ENCODE measurements at regions not wholly inside any gene's neighbourhood (a gene's known extent, or its start where the extent isn't known, plus 50 kb on each side); places are given as distances from the start of the nearest gene placed in this dataset.
"Not testable (repeated sequence)": the region's sequence is repeated elsewhere in the genome, so short reads cannot be mapped to it uniquely, and the experiment has no call there.

DNA sequence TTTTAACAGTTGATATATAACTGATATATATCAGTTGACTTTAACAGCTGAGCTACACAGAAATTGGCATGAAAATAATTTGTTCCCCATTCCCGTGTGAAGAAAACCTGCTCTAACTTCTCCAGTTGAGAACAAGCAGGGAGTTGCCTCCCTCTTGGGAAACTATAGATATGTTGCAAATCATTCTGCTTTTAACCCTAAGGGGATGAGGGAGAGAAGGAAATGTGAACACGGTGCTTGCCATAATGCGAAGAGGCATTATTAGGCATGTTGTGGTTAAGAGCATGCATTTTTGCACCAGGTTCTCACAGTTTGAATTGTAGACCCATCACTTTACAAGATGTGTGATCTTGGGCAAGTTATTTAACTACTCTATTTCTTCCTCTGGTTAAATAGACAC is 453.7 kb downstream of the TENT5A start:
- no peaks in the 10 kb centered on the region for H3K36me3 ChIP-seq (ENCODE audit: insufficient read depth, low read length)
- H3K27me3 ChIP-seq (ENCODE audit: insufficient read depth, low read length): no peaks in the 10 kb centered on the region
- H3K9me3 ChIP-seq (ENCODE audit: insufficient read depth, low read depth, low read length): no peaks in the 10 kb centered on the region
- H3K4me1 ChIP-seq (ENCODE audit: insufficient read depth, low read length): no peaks in the 10 kb centered on the region
- no peak overlapping the region for H3K27ac ChIP-seq (ENCODE audit: low read depth, low read length)
- 94% methylated on average over 3 of the region's 3 CpGs for WGBS
- H3K4me3 ChIP-seq (ENCODE audit: low read length): no peak overlapping the region
- no peak overlapping the region for H3K9ac ChIP-seq (ENCODE audit: low read depth, low read length)

DNA sequence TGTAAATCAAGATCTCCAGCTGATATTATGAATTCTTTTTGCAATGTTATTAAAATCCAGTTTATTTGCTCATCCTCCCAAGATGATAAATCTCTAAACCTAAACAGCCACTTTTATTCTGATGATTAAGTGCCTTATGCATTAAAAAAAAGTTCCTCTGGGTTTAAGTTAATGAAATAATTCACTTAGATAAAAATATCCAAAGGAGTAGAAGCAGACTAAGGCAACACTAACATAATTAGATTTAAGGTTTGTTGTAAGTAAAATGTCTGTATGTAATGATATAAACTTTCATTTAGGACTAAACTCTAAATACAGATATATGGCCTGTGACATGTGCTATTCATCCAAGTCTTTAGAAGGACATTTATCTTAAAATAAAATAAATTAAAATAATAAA is 457.2 kb downstream of the TENT5A start:
- no peaks in the 10 kb centered on the region for H3K27me3 ChIP-seq (ENCODE audit: insufficient read depth, low read length)
- no peak overlapping the region for H3K27ac ChIP-seq (ENCODE audit: low read depth, low read length)
- no peak overlapping the region for H3K4me3 ChIP-seq (ENCODE audit: low read length)
- no peaks in the 10 kb centered on the region for H3K9me3 ChIP-seq (ENCODE audit: insufficient read depth, low read depth, low read length)
- no peaks in the 10 kb centered on the region for H3K4me1 ChIP-seq (ENCODE audit: insufficient read depth, low read length)
- H3K36me3 ChIP-seq (ENCODE audit: insufficient read depth, low read length): no peaks in the 10 kb centered on the region
- H3K9ac ChIP-seq (ENCODE audit: low read depth, low read length): no peak overlapping the region

DNA sequence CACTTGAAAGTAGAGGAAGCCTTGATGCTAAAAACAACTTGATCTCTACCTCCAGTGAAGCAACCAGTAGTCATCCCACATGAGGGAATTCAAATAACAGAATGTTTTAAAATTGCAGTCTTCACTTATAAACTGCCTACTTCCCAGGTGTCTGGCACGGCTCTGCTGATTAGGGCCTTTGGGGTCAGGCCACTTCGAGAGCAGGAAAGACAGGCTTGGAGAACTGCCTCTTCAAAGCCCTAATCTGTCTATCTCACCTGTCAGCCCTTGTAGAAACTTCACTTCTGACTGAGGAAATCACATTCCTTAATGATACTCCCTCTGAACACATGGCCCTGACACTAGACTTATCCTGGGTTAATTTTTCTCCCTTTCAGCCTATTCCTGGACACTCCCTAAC is 458.6 kb downstream of the TENT5A start:
- Histone ChIP-seq H3K27ac (ENCODE audit: low read depth, low read length) (no peak overlapping the region), H3K9ac (ENCODE audit: low read depth, low read length) (no peak overlapping the region), H3K9me3 (ENCODE audit: insufficient read depth, low read depth, low read length) (no peaks in the 10 kb centered on the region), H3K27me3 (ENCODE audit: insufficient read depth, low read length) (no peaks in the 10 kb centered on the region), H3K4me1 (ENCODE audit: insufficient read depth, low read length) (no peaks in the 10 kb centered on the region), H3K36me3 (ENCODE audit: insufficient read depth, low read length) (no peaks in the 10 kb centered on the region), H3K4me3 (ENCODE audit: low read length) (no peak overlapping the region)
- WGBS: 94% methylated on average over 2 of the region's 2 CpGs

DNA sequence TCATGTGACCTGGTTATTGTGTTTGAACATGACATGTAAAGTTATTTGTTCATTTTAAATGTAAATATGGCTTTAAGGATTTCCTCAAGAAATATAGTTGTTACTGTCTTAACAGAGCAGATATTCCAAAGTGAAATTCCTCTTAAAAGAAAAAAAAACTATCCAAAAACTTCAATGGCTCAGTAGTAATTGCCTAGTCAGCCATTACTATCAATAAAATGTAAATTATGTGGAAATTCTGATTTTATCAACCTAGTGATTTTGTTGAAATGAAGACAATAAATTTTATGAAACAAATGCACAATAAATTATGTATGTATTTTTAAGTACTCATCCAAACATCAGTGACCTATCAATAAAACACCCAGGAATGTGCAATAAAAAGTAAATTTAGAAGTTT is 463.3 kb downstream of the TENT5A start:
- no peak overlapping the region for H3K27ac ChIP-seq (ENCODE audit: low read depth, low read length)
- H3K4me1 ChIP-seq (ENCODE audit: insufficient read depth, low read length): no peaks in the 10 kb centered on the region
- no peaks in the 10 kb centered on the region for H3K9me3 ChIP-seq (ENCODE audit: insufficient read depth, low read depth, low read length)
- no peak overlapping the region for H3K9ac ChIP-seq (ENCODE audit: low read depth, low read length)
- no peak overlapping the region for H3K4me3 ChIP-seq (ENCODE audit: low read length)
- no peaks in the 10 kb centered on the region for H3K36me3 ChIP-seq (ENCODE audit: insufficient read depth, low read length)
- H3K27me3 ChIP-seq (ENCODE audit: insufficient read depth, low read length): no peaks in the 10 kb centered on the region

DNA sequence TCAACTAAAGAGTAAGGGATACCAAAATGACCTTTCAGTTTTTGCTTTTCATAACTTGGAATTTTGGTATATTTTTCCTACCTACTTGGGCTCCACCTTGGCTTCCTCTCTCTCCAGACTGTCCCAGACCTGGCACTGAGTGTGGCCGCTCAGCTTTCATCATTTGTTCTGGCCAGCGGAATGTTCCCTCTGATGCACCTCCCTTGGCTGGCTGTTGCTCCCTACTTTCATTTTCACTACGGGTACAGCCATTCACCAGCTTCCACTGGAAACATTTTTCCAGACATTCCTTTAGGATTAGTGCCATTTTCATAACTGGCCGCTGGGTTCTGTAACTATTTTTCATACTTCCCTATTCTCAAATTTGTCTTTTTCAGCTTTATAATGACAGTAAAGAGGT is 487.4 kb downstream of the TENT5A start:
- no peak overlapping the region for H3K9ac ChIP-seq (ENCODE audit: low read depth, low read length)
- no peaks in the 10 kb centered on the region for H3K36me3 ChIP-seq (ENCODE audit: insufficient read depth, low read length)
- no peak overlapping the region for H3K4me3 ChIP-seq (ENCODE audit: low read length)
- no peaks in the 10 kb centered on the region; the same call in 1 of the 2 replicates for H3K27me3 ChIP-seq (ENCODE audit: insufficient read depth, low read length)
- no peak overlapping the region for H3K27ac ChIP-seq (ENCODE audit: low read depth, low read length)
- WGBS: 97% methylated on average over 4 of the region's 4 CpGs
- no peaks in the 10 kb centered on the region for H3K9me3 ChIP-seq (ENCODE audit: insufficient read depth, low read depth, low read length)
- H3K4me1 ChIP-seq (ENCODE audit: insufficient read depth, low read length): no peaks in the 10 kb centered on the region

DNA sequence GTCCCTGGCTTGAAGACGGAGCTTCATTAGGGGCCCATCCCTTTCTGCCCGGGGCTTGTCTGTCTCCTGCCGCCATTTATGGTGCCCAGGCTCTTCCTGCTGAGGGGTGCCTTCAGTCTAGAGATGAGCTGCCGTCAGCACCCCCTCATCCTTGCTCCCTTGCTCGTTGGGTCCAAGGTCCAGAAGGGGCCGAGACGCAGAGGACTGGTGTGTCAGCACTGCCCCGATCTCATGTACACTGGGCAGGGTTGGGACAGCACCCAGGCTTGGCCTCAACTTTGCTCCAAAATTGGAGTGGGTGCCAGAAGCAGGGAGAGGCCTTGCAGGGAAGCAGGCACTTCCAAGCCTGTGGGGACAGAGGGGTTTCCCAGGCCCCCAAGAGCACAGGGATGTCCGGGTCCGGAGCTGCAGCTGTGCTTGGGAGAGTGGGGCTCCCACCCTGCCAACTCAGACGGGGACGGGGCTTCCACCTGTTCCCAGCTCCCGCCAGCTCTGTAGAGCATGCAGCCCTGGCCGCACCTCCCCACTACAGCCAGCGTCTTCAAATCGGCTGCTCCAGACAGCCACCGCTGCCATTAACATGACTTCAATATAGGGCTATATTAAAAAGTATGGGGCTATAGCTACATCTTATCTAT is 488.8 kb downstream of the TENT5A start:
- Histone ChIP-seq H3K27me3 (ENCODE audit: insufficient read depth, low read length) (no peaks in the 10 kb centered on the region; the same call in 1 of the 2 replicates), H3K36me3 (ENCODE audit: insufficient read depth, low read length) (no peaks in the 10 kb centered on the region), H3K9ac (ENCODE audit: low read depth, low read length) (no peak overlapping the region), H3K27ac (ENCODE audit: low read depth, low read length) (no peak overlapping the region), H3K9me3 (ENCODE audit: insufficient read depth, low read depth, low read length) (no peaks in the 10 kb centered on the region), H3K4me1 (ENCODE audit: insufficient read depth, low read length) (no peaks in the 10 kb centered on the region), H3K4me3 (ENCODE audit: low read length) (no peak overlapping the region)
- WGBS: 93% methylated on average over 16 of the region's 17 CpGs

DNA sequence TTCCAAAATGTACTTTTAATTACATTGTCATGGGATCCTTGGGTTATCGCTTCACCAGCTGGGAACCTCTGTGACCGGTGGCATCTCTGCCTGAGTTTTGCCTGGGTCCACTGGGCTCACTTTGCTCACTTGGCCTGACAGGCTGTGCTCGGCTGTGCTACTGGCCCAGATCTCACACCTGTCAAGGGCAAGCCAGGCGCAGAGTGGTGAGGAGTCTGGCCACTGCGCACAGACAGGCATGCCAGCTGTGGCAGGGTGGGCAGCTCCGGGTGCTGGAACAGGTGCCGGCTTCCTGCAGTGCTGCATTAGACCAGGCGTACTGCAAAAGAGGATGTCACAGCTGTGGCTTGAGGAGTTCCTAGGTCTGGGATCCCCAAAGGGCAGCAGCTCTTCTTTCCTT is 489.8 kb downstream of the TENT5A start:
- no peaks in the 10 kb centered on the region for H3K36me3 ChIP-seq (ENCODE audit: insufficient read depth, low read length)
- no peaks in the 10 kb centered on the region for H3K9me3 ChIP-seq (ENCODE audit: insufficient read depth, low read depth, low read length)
- WGBS: 95% methylated on average over 8 of the region's 8 CpGs
- H3K4me3 ChIP-seq (ENCODE audit: low read length): no peak overlapping the region
- no peak overlapping the region for H3K27ac ChIP-seq (ENCODE audit: low read depth, low read length)
- H3K9ac ChIP-seq (ENCODE audit: low read depth, low read length): no peak overlapping the region
- H3K4me1 ChIP-seq (ENCODE audit: insufficient read depth, low read length): no peaks in the 10 kb centered on the region
- no peaks in the 10 kb centered on the region; the same call in 1 of the 2 replicates for H3K27me3 ChIP-seq (ENCODE audit: insufficient read depth, low read length)

DNA sequence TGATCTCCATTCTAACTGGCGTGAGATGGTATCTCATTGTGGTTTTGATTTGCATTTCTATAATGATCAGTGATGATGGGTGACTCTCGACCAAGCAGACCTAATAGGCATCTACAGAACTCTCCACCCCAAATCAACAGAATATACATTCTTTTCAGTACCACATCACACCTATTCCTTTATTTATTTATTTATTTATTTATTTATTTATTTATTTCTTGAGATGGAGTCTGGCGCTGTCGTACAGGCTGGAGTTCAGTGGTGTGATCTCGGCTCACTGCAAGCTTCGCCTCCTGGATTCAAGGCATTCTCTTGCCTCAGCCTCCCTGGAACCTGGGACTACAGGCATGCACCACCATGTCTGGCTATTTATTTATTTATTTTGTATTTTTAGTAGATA is 496.3 kb downstream of the TENT5A start:
- not testable (repeated sequence) for H3K36me3 ChIP-seq (ENCODE audit: insufficient read depth, low read length); H3K9ac ChIP-seq (ENCODE audit: low read depth, low read length); H3K4me3 ChIP-seq (ENCODE audit: low read length); H3K27ac ChIP-seq (ENCODE audit: low read depth, low read length); H3K4me1 ChIP-seq (ENCODE audit: insufficient read depth, low read length); H3K27me3 ChIP-seq (ENCODE audit: insufficient read depth, low read length); H3K9me3 ChIP-seq (ENCODE audit: insufficient read depth, low read depth, low read length)
- WGBS: over 99% methylated on average over 5 of the region's 6 CpGs

DNA sequence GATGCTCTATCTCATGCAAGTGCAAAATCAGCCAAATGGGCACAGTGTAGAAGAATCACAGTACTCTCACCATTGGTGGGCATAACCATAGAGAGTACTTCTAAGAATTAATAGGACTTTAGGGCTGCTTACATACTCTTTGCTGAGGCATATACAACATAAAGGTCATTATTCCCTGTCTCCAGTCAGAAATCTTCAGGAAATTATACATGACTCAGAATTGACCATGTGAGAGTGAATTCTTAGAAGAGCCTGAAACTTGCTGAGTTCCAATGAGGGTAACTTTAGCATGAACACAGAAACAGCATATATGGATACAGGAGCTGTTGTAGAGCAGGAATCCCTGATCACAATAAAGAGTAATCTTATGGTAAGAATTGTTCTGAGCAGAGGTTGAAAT is 498.7 kb downstream of the TENT5A start:
- Histone ChIP-seq H3K9ac (ENCODE audit: low read depth, low read length) (no peak overlapping the region), H3K4me3 (ENCODE audit: low read length) (no peak overlapping the region), H3K27me3 (ENCODE audit: insufficient read depth, low read length) (no peaks in the 10 kb centered on the region), H3K9me3 (ENCODE audit: insufficient read depth, low read depth, low read length) (0 out of 2 replicates have a peak, but pooled peaks cover 7% of the 10 kb centered on the region), H3K36me3 (ENCODE audit: insufficient read depth, low read length) (no peaks in the 10 kb centered on the region), H3K27ac (ENCODE audit: low read depth, low read length) (no peak overlapping the region), H3K4me1 (ENCODE audit: insufficient read depth, low read length) (no peaks in the 10 kb centered on the region)

DNA sequence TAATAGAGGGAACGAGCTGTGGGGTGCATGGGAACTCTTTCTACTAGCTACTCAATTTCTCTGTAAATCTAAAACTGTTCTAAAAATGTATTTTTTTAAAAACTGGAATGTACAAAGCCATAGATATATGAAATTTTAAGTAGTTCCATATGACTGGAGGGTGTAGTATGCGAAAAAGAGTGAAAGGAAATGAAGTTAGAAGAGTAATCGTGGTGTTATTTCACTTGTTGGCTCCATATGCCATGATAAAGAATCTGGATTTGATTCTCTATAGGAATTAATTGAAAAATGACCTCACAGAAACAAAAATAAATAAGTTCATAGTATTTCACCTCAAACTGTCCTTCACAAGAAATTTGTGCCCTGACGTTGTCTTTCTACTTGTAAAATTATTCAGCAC is 500.2 kb downstream of the TENT5A start:
- H3K27me3 ChIP-seq (ENCODE audit: insufficient read depth, low read length): no peaks in the 10 kb centered on the region
- no peak overlapping the region for H3K4me3 ChIP-seq (ENCODE audit: low read length)
- H3K27ac ChIP-seq (ENCODE audit: low read depth, low read length): no peak overlapping the region
- WGBS: 98% methylated on average over 2 of the region's 4 CpGs
- H3K36me3 ChIP-seq (ENCODE audit: insufficient read depth, low read length): no peaks in the 10 kb centered on the region
- H3K4me1 ChIP-seq (ENCODE audit: insufficient read depth, low read length): no peaks in the 10 kb centered on the region
- H3K9ac ChIP-seq (ENCODE audit: low read depth, low read length): no peak overlapping the region
- H3K9me3 ChIP-seq (ENCODE audit: insufficient read depth, low read depth, low read length): 0 out of 2 replicates have a peak, but pooled peaks cover 7% of the 10 kb centered on the region

DNA sequence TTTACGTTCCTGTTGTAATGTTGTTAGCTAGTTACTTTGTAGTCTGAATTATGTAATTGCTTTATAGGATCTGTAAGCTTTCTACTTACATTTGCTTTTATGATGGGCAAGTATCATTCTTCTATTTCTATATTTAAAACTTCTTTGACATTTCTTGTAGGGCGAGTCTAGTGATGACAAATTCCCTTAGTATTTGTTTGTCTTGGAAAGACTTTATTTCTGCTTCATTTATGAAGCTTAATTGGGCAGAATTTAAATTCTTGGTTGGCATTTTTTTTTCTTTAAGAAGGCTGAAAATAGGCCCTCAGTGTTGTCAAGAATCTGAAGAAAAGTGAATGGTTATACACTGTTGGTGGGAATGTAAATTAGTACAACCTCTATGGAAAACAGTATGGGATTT is 506.3 kb downstream of the TENT5A start:
- no peak overlapping the region for H3K27ac ChIP-seq (ENCODE audit: low read depth, low read length)
- no peaks in the 10 kb centered on the region for H3K36me3 ChIP-seq (ENCODE audit: insufficient read depth, low read length)
- no peak overlapping the region for H3K9ac ChIP-seq (ENCODE audit: low read depth, low read length)
- no peaks in the 10 kb centered on the region for H3K4me1 ChIP-seq (ENCODE audit: insufficient read depth, low read length)
- 91% methylated on average over 2 of the region's 2 CpGs for WGBS
- no peak overlapping the region for H3K4me3 ChIP-seq (ENCODE audit: low read length)
- H3K27me3 ChIP-seq (ENCODE audit: insufficient read depth, low read length): no peaks in the 10 kb centered on the region
- 0 out of 2 replicates have a peak, but pooled peaks cover 2% of the 10 kb centered on the region for H3K9me3 ChIP-seq (ENCODE audit: insufficient read depth, low read depth, low read length)

DNA sequence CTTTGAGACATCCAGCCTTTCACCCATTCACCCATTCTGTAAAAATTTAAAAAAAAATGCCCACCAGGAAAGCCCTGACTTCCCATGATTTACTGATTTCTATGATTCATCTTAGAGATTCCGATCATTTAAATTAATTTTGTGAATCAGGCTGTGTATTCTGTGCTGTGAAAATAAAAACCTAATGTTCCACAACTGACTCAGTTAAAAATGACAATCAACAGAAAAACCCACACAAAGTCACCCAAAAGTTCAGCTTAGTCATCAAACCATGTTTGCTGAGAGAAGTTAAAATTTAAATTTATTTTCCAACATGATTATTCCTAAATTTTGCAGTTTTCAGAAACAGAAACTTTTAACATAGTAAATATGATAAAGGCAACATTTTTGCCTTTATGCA is 509.9 kb downstream of the TENT5A start:
- Histone ChIP-seq H3K27me3 (ENCODE audit: insufficient read depth, low read length) (no peaks in the 10 kb centered on the region), H3K36me3 (ENCODE audit: insufficient read depth, low read length) (no peaks in the 10 kb centered on the region), H3K27ac (ENCODE audit: low read depth, low read length) (no peak overlapping the region), H3K4me3 (ENCODE audit: low read length) (no peak overlapping the region), H3K9ac (ENCODE audit: low read depth, low read length) (no peak overlapping the region), H3K9me3 (ENCODE audit: insufficient read depth, low read depth, low read length) (no peaks in the 10 kb centered on the region), H3K4me1 (ENCODE audit: insufficient read depth, low read length) (no peaks in the 10 kb centered on the region)
- WGBS: no CpG with 5 or more reads among the region's 1 CpG
